22Rv1 (cell line): ENCODE measurements at regions not wholly inside any gene's neighbourhood (a gene's known extent, or its start where the extent isn't known, plus 50 kb on each side); places are given as distances from the start of the nearest gene placed in this dataset.

Source experiments
- CTCF ChIP-seq: fragments of 450-650 bp; IDR thresholded peaks from 2 replicates; pipeline ENCODE4 v1.5.1; 2017; ENCODE audit warnings: mild to moderate bottlenecking
- ZFX ChIP-seq: fragments of 450-650 bp; IDR thresholded peaks from 2 replicates; pipeline ENCODE4 v1.6.1; 2017; ENCODE audit warnings: antibody characterized with exemption, borderline replicate concordance

DNA sequence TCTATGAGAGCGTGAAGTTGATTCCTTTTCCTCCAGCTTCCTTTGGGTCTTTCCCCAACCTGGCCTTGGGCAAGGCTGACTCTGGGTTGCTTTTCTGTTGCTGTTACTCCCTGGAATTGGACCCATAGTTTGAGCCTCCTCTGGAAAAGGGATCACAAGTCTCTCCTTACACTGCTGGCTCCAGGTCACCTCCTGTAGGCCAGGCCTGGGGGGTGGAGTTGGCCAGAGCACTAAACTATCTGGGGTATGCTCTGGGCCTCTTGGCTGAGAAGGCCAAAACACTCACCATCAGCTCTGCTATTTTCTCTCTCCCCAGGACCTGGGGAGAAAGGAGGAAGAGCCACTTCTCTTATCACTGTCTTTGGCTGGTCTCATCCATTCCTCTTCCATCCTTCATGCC lies 56.5 kb upstream of the NCOA1 start:
- TF ChIP-seq CTCF (no peak), ZFX (no peak)
